ENCODE measurements at regions not wholly inside any gene's neighbourhood (a gene's known extent, or its start where the extent isn't known, plus 50 kb on each side); places are given as distances from the start of the nearest gene placed in this dataset.

- Histone ChIP-seq H3K36me3 (ENCODE audit: insufficient read depth, low read length, poor library complexity, severe bottlenecking) (no peaks in the 10 kb centered on the region), H3K27ac (ENCODE audit: low read depth, low read length, poor library complexity, severe bottlenecking) (no peak overlapping the region), H3K4me1 (ENCODE audit: insufficient read depth, low read length, poor library complexity, severe bottlenecking) (no peaks in the 10 kb centered on the region), H3K4me3 (ENCODE audit: low read depth, low read length, poor library complexity, severe bottlenecking) (no peak overlapping the region), H3K9me3 (ENCODE audit: low read depth, low read length, poor library complexity, severe bottlenecking) (no peaks in the 10 kb centered on the region), H3K27me3 (replicated peaks; ENCODE audit: insufficient read depth, low read depth, low read length, poor library complexity) (peaks cover 6% of the 10 kb centered on the region)
- ChIA-PET CTCF (no interaction called here), POLR2A (ENCODE audit: low non-redundant PET) (no interaction called here)
- DNase-seq (ENCODE audit: low spot score): no peak
- TF ChIP-seq CTCF (conservative IDR thresholded peaks at IDR 0.05; ENCODE audit: low read depth, low read length): no peak
- no peak for TF ChIP-seq EZH2 (IDR thresholded peaks at IDR 0.05; ENCODE audit: borderline replicate concordance, low read depth, low read length, poor library complexity, severe bottlenecking)
- no TSS peak for BruUV-seq (replicated peaks)
- intact Hi-C loops (cut with micrococcal nuclease; ENCODE audit: unreplicated experiment): no loop called here
These were observed 197.8 kb upstream of the ARX start for GRCh38 chrX:25213611-25214010.

- Histone ChIP-seq H3K36me3 (ENCODE audit: insufficient read depth, low read length, poor library complexity, severe bottlenecking) (no peaks in the 10 kb centered on the region), H3K4me3 (ENCODE audit: low read depth, low read length, poor library complexity, severe bottlenecking) (no peak overlapping the region), H3K4me1 (ENCODE audit: insufficient read depth, low read length, poor library complexity, severe bottlenecking) (no peaks in the 10 kb centered on the region), H3K27ac (ENCODE audit: low read depth, low read length, poor library complexity, severe bottlenecking) (no peak overlapping the region), H3K27me3 (replicated peaks; ENCODE audit: insufficient read depth, low read depth, low read length, poor library complexity) (peaks cover 6% of the 10 kb centered on the region), H3K9me3 (ENCODE audit: low read depth, low read length, poor library complexity, severe bottlenecking) (no peaks in the 10 kb centered on the region)
- intact Hi-C loops (cut with micrococcal nuclease; ENCODE audit: unreplicated experiment): no loop called here
- no peak for DNase-seq (ENCODE audit: low spot score)
- ChIA-PET CTCF (no interaction called here), POLR2A (ENCODE audit: low non-redundant PET) (no interaction called here)
- BruUV-seq (replicated peaks): no TSS peak
- TF ChIP-seq EZH2 (IDR thresholded peaks at IDR 0.05; ENCODE audit: borderline replicate concordance, low read depth, low read length, poor library complexity, severe bottlenecking) (no peak), CTCF (conservative IDR thresholded peaks at IDR 0.05; ENCODE audit: low read depth, low read length) (no peak)
These were observed 192.2 kb upstream of the ARX start for GRCh38 chrX:25207803-25208475.

- no peak for TF ChIP-seq CTCF (conservative IDR thresholded peaks at IDR 0.05; ENCODE audit: low read depth, low read length)
- no peak for TF ChIP-seq EZH2 (IDR thresholded peaks at IDR 0.05; ENCODE audit: borderline replicate concordance, low read depth, low read length, poor library complexity, severe bottlenecking)
- H3K27ac ChIP-seq (ENCODE audit: low read depth, low read length, poor library complexity, severe bottlenecking): no peak overlapping the region
- ChIA-PET CTCF (no interaction called here), POLR2A (ENCODE audit: low non-redundant PET) (no interaction called here)
- BruUV-seq (replicated peaks): no TSS peak
- intact Hi-C loops (cut with micrococcal nuclease; ENCODE audit: unreplicated experiment): no loop called here
- peaks cover 10% of the 10 kb centered on the region for H3K27me3 ChIP-seq (replicated peaks; ENCODE audit: insufficient read depth, low read depth, low read length, poor library complexity)
- no peaks in the 10 kb centered on the region for H3K9me3 ChIP-seq (ENCODE audit: low read depth, low read length, poor library complexity, severe bottlenecking)
- no peaks in the 10 kb centered on the region for H3K36me3 ChIP-seq (ENCODE audit: insufficient read depth, low read length, poor library complexity, severe bottlenecking)
- no peaks in the 10 kb centered on the region for H3K4me1 ChIP-seq (ENCODE audit: insufficient read depth, low read length, poor library complexity, severe bottlenecking)
- H3K4me3 ChIP-seq (ENCODE audit: low read depth, low read length, poor library complexity, severe bottlenecking): no peak overlapping the region
- peak; percentile 7 for DNase-seq (ENCODE audit: low spot score)
These were observed 191.0 kb upstream of the ARX start for GRCh38 chrX:25206778-25207177.

All from A673 (cell line).